Epithelial cell of esophagus (primary cell): ENCODE measurements at regions not wholly inside any gene's neighbourhood (a gene's known extent, or its start where the extent isn't known, plus 50 kb on each side); places are given as distances from the start of the nearest gene placed in this dataset.
A peak's percentile ranks its signal among the peaks of the same experiment; 100 is the strongest.

ENCODE experiments used
- DNase-seq: peaks from one replicate; pipeline ENCODE4 v3.0.0; 2010; ENCODE audit warnings: low read depth
- H3K4me3 ChIP-seq: 2 replicates; pipeline ENCODE4 v1.5.1; 2011; ENCODE audit warnings: mild to moderate bottlenecking, low read length, control low read depth
- CTCF ChIP-seq: IDR thresholded peaks from 2 replicates; pipeline ENCODE4 v1.5.1; 2011; ENCODE audit warnings: low read depth, mild to moderate bottlenecking, low read length, control low read depth, inconsistent platforms; ENCODE audit not compliant: insufficient read depth; ENCODE audit errors: missing control alignments

GRCh38 chr1:60581455-60582220 lies 500.7 kb upstream of the NFIA start:
- no peak for DNase-seq
- no peak for TF ChIP-seq CTCF
- no peak overlapping the region for H3K4me3 ChIP-seq

- no peak for TF ChIP-seq CTCF
- no peak overlapping the region for H3K4me3 ChIP-seq
- no peak for DNase-seq
These were observed 503.5 kb upstream of the C1orf87 start for GRCh38 chr1:60577029-60577428.

- H3K4me3 ChIP-seq, result no peak overlapping the region
- DNase-seq, result no peak
- no peak for TF ChIP-seq CTCF
These were observed 501.9 kb upstream of the C1orf87 start for GRCh38 chr1:60575326-60575977.

- peak; percentile 93 for DNase-seq
- TF ChIP-seq CTCF, result no peak
- H3K4me3 ChIP-seq, result no peak overlapping the region
These were observed 500.3 kb upstream of the C1orf87 start for GRCh38 chr1:60573726-60574409.

GRCh38 chr1:60573121-60573520 lies 499.6 kb upstream of the C1orf87 start:
- DNase-seq, result peak; percentile 91
- no peak for TF ChIP-seq CTCF
- no peak overlapping the region for H3K4me3 ChIP-seq

- TF ChIP-seq CTCF, result no peak
- no peak for DNase-seq
- H3K4me3 ChIP-seq, result no peak overlapping the region
These were observed 498.8 kb upstream of the C1orf87 start for GRCh38 chr1:60572378-60572777.

- DNase-seq, result peak; percentile 64
- H3K4me3 ChIP-seq, result no peak overlapping the region
These were observed 498.2 kb upstream of the C1orf87 start for GRCh38 chr1:60571811-60572210.

More at GRCh38 chr1:60571811-60572210, 498.2 kb upstream of the C1orf87 start:
- TF ChIP-seq CTCF, result no peak
